GM12874 (cell line): ENCODE measurements at regions not wholly inside any gene's neighbourhood (a gene's known extent, or its start where the extent isn't known, plus 50 kb on each side); places are given as distances from the start of the nearest gene placed in this dataset.
A peak's percentile ranks its signal among the peaks of the same experiment; 100 is the strongest.

ENCODE experiments used
- CTCF ChIP-seq: IDR thresholded peaks from 2 replicates; pipeline ENCODE4 v1.5.1; 2011; ENCODE audit warnings: low read depth, mild to moderate bottlenecking, control low read depth, low read length, moderate library complexity; ENCODE audit not compliant: insufficient read depth

- no peak for TF ChIP-seq CTCF
Observed at GRCh38 chr22:34410111-34410510, 489.8 kb upstream of the LARGE1 start.

DNA sequence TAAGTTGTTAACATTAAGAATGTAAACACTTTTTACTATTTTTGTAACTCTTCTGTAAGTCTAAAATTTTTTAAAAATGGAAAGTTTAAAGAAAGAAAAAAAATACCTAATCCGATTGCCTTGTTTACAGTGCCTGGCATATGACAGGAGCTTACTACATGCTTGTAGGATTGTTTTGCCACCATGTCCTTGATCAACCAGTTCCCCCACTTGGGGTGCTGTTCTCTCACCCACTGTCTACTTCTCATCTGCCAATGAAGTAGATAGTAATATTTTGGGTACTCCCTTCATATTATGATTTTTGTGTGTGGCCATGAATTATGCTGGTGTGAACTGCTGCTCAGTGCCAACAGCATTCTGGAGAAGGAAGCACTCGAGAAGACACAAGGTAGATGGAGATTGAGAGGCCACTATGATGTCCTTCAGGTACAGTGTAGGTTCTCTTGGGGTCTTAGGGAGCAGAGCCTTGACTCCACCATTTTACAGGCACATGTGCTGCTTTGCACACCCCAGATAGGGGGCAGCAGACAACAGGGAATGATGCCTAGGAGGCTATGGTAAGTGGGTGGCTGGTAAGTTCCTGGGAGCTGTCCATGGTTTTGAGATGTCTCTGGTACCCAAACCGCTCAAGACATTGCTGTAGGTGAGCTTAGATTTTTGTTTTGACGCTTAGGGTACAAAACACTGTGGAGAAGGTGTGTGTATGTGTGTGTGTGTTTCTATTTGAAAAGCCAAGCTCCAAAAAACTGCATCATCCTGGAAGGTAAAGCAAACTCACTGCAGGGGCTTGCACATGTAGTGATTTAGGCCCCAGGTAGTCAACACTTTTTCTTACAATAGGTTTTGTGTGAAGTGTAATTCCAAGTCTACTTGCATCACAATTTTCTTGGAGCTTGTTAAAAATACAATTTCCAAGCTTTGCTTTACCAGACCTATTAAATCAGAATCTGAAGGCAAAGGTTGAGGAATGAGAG is 494.5 kb upstream of the LARGE1 start:
- peak; percentile 33; the same call in 1 of the 2 replicates for TF ChIP-seq CTCF

DNA sequence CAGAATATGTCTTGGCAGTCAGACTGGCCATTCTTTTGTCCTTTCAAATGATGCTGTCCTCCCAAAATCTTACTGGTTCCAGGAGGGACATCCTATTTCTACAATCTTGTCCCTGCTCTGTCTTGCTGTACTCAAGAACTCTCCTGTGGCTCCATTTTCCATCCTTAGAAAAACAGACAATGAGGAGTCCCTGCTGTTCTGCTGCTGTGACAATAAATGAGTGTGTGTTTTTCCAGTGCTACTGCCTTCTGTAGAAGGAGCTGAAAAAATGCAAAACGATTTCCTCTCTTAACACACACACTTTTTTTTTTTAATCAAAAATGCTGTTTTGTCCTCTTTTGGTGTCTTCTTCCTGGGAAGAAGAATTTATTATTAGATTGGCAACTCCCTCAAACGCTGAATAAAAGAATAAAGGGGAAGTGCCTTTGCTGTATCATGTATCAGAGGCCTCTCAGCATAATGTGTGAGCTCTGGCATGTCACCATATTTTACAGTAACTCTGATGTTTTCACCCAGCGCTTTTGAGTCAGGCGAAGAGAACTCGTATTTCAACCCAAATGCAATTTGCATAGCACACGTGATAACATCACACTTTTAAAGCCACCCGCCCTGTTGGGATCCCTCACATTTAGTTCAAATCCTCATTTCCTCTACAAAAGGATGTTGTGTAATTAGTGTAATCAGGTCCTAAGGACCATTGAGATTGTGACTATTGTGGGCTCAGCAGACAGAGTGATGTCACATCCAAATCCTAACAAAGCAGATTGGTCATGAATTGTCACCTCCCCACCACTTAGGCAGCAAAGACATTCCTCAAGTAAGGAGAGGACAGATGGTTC is 496.0 kb upstream of the LARGE1 start:
- no peak for TF ChIP-seq CTCF

- no peak for TF ChIP-seq CTCF
Observed at GRCh38 chr22:34427436-34427835, 507.2 kb upstream of the LARGE1 start.

GRCh38 chr22:34427841-34428240 is 507.6 kb upstream of the LARGE1 start:
- no peak for TF ChIP-seq CTCF

- no peak for TF ChIP-seq CTCF
Observed at GRCh38 chr22:34429314-34429713, 509.0 kb upstream of the LARGE1 start.

- no peak for TF ChIP-seq CTCF
Observed at GRCh38 chr22:34430386-34430785, 510.1 kb upstream of the LARGE1 start.
